Osteoblast (primary cell): ENCODE measurements at regions not wholly inside any gene's neighbourhood (a gene's known extent, or its start where the extent isn't known, plus 50 kb on each side); places are given as distances from the start of the nearest gene placed in this dataset.
"Not testable (repeated sequence)": the region's sequence is repeated elsewhere in the genome, so short reads cannot be mapped to it uniquely, and the experiment has no call there.

ENCODE experiments used
- DNase-seq: peaks from one replicate; pipeline ENCODE4 v3.0.0; 2011; ENCODE audit warnings: low spot score, mixed read lengths; ENCODE audit not compliant: insufficient read length; ENCODE audit errors: missing footprints
- H2AFZ ChIP-seq: 2 replicates; pipeline ENCODE4 v1.6.0; 2011; ENCODE audit warnings: mild to moderate bottlenecking, low read length
- H3K27ac ChIP-seq: 2 replicates; pipeline ENCODE4 v1.5.1; 2011; ENCODE audit warnings: mild to moderate bottlenecking, low read depth, low read length, moderate library complexity
- H3K27me3 ChIP-seq: 2 replicates; pipeline ENCODE4 v1.6.0; 2012; ENCODE audit warnings: mild to moderate bottlenecking, control low read depth, inconsistent platforms, low read length, moderate library complexity; ENCODE audit not compliant: insufficient read depth
- H3K36me3 ChIP-seq: 2 replicates; pipeline ENCODE4 v1.5.1; 2011; ENCODE audit warnings: mild to moderate bottlenecking, low read length, control low read depth, moderate library complexity; ENCODE audit not compliant: insufficient read depth
- H3K4me1 ChIP-seq: 2 replicates; pipeline ENCODE4 v1.5.1; 2011; ENCODE audit warnings: mild to moderate bottlenecking, low read length, control low read depth, moderate library complexity; ENCODE audit not compliant: insufficient read depth
- H3K4me2 ChIP-seq: 2 replicates; pipeline ENCODE4 v1.6.0; 2011; ENCODE audit warnings: mild to moderate bottlenecking, low read length; ENCODE audit not compliant: insufficient read depth
- H3K4me3 ChIP-seq: fragments of 200-600 bp; sonication (generic); 3 replicates; pipeline ENCODE4 v1.5.1; 2012; ENCODE audit warnings: mild to moderate bottlenecking, low read length, inconsistent platforms; ENCODE audit not compliant: insufficient read depth
- H3K79me2 ChIP-seq: 2 replicates; pipeline ENCODE4 v1.6.0; 2012; ENCODE audit warnings: mild to moderate bottlenecking, low read length, control low read depth, inconsistent platforms; ENCODE audit not compliant: insufficient read depth
- H3K9me3 ChIP-seq: 2 replicates; pipeline ENCODE4 v1.5.1; 2011; ENCODE audit warnings: low read depth, low read length, control low read depth
- H4K20me1 ChIP-seq: 2 replicates; pipeline ENCODE4 v1.6.0; 2012; ENCODE audit warnings: mild to moderate bottlenecking, low read length, control low read depth; ENCODE audit not compliant: insufficient read depth
- CTCF ChIP-seq: IDR thresholded peaks from 2 replicates; pipeline ENCODE4 v1.5.1; 2011; ENCODE audit warnings: mild to moderate bottlenecking, low read depth, low read length, moderate library complexity; ENCODE audit errors: extremely low read depth

- no peak for TF ChIP-seq CTCF
- no peak for DNase-seq
- no peak overlapping the region for H3K4me2 ChIP-seq
- no peaks in the 10 kb centered on the region for H3K9me3 ChIP-seq
- no peak overlapping the region for H3K27ac ChIP-seq
- H3K27me3 ChIP-seq: no peaks in the 10 kb centered on the region
- H3K4me1 ChIP-seq: no peaks in the 10 kb centered on the region
- H3K4me3 ChIP-seq: no peak overlapping the region
- H3K36me3 ChIP-seq: no peaks in the 10 kb centered on the region
- no peaks in the 10 kb centered on the region for H3K79me2 ChIP-seq
- no peak overlapping the region for H2AFZ ChIP-seq
- H4K20me1 ChIP-seq: no peaks in the 10 kb centered on the region
Measured at GRCh38 chrX:5674036-5674435, 554.6 kb downstream of the NLGN4X start.

GRCh38 chrX:5672099-5672498 is 556.6 kb downstream of the NLGN4X start:
- H3K36me3 ChIP-seq: no peaks in the 10 kb centered on the region
- H3K79me2 ChIP-seq: no peaks in the 10 kb centered on the region
- no peaks in the 10 kb centered on the region for H4K20me1 ChIP-seq
- no peak overlapping the region for H3K4me3 ChIP-seq
- H3K27ac ChIP-seq: no peak overlapping the region
- no peak overlapping the region for H3K4me2 ChIP-seq
- no peaks in the 10 kb centered on the region for H3K9me3 ChIP-seq
- TF ChIP-seq CTCF: no peak
- no peaks in the 10 kb centered on the region for H3K4me1 ChIP-seq
- no peak overlapping the region for H2AFZ ChIP-seq
- DNase-seq: no peak
- no peaks in the 10 kb centered on the region for H3K27me3 ChIP-seq

GRCh38 chrX:5666689-5667088 is 562.0 kb downstream of the NLGN4X start:
- H3K4me1 ChIP-seq, DNase-seq, H2AFZ ChIP-seq, H3K27me3 ChIP-seq, H3K36me3 ChIP-seq, H3K79me2 ChIP-seq, H3K4me3 ChIP-seq, H3K9me3 ChIP-seq, H3K27ac ChIP-seq, H4K20me1 ChIP-seq, H3K4me2 ChIP-seq: not testable (repeated sequence)

- H3K36me3 ChIP-seq: no peaks in the 10 kb centered on the region
- no peak overlapping the region for H3K4me3 ChIP-seq
- no peak overlapping the region for H3K4me2 ChIP-seq
- no peak overlapping the region for H3K27ac ChIP-seq
- no peaks in the 10 kb centered on the region for H3K27me3 ChIP-seq
- H3K9me3 ChIP-seq: no peaks in the 10 kb centered on the region
- no peak for DNase-seq
- no peak for TF ChIP-seq CTCF
- no peaks in the 10 kb centered on the region for H3K4me1 ChIP-seq
- no peaks in the 10 kb centered on the region for H4K20me1 ChIP-seq
- H3K79me2 ChIP-seq: no peaks in the 10 kb centered on the region
- no peak overlapping the region for H2AFZ ChIP-seq
Measured at GRCh38 chrX:5656544-5656943, 572.1 kb downstream of the NLGN4X start.

GRCh38 chrX:5650904-5651303 is 577.8 kb downstream of the NLGN4X start:
- no peak for DNase-seq
- H4K20me1 ChIP-seq: no peaks in the 10 kb centered on the region

More at GRCh38 chrX:5650904-5651303, 577.8 kb downstream of the NLGN4X start:
- no peak overlapping the region for H3K4me2 ChIP-seq
- no peaks in the 10 kb centered on the region for H3K27me3 ChIP-seq
- no peaks in the 10 kb centered on the region for H3K4me1 ChIP-seq
- H2AFZ ChIP-seq: no peak overlapping the region
- no peaks in the 10 kb centered on the region for H3K36me3 ChIP-seq
- no peak for TF ChIP-seq CTCF
- no peaks in the 10 kb centered on the region for H3K9me3 ChIP-seq
- H3K27ac ChIP-seq: no peak overlapping the region
- no peaks in the 10 kb centered on the region for H3K79me2 ChIP-seq
- no peak overlapping the region for H3K4me3 ChIP-seq
